ENCODE measurements at regions not wholly inside any gene's neighbourhood (a gene's known extent, or its start where the extent isn't known, plus 50 kb on each side); places are given as distances from the start of the nearest gene placed in this dataset.

DNA sequence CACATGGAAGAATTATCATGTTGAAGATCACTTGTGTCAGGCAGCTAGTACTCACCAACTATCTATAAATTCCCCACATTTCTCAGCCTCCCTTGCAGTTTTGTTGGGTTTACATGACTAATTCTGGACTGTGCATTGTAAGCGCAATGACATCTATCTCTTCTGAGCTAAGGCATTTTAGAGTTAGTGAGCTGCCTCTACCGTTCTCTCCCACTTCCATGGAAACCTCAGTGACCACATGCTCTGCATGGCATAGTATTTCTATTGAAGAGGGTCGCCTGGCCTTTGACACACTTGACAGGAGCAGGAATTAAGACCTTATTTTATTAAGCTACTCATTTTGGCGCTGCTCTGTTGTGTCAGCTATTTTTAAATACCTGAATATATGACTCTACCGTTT lies 67.5 kb upstream of the NPY2R start:
- TF ChIP-seq, protein P1, sequence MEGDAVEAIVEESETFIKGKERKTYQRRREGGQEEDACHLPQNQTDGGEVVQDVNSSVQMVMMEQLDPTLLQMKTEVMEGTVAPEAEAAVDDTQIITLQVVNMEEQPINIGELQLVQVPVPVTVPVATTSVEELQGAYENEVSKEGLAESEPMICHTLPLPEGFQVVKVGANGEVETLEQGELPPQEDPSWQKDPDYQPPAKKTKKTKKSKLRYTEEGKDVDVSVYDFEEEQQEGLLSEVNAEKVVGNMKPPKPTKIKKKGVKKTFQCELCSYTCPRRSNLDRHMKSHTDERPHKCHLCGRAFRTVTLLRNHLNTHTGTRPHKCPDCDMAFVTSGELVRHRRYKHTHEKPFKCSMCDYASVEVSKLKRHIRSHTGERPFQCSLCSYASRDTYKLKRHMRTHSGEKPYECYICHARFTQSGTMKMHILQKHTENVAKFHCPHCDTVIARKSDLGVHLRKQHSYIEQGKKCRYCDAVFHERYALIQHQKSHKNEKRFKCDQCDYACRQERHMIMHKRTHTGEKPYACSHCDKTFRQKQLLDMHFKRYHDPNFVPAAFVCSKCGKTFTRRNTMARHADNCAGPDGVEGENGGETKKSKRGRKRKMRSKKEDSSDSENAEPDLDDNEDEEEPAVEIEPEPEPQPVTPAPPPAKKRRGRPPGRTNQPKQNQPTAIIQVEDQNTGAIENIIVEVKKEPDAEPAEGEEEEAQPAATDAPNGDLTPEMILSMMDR (IDR thresholded peaks at IDR 0.05; ENCODE audit: low read depth, low read length): no peak
- no peak for TF ChIP-seq EZH2phosphoT487 (IDR thresholded peaks at IDR 0.05; ENCODE audit: low read depth)
